D721Med (cell line): ENCODE measurements at regions not wholly inside any gene's neighbourhood (a gene's known extent, or its start where the extent isn't known, plus 50 kb on each side); places are given as distances from the start of the nearest gene placed in this dataset.

Experiments
- DNase-seq: peaks from one replicate; pipeline ENCODE4 v3.0.0; 2011; ENCODE audit warnings: low spot score; ENCODE audit not compliant: insufficient read length
- FAIRE-seq: peaks from 2 replicates; lab custom pipeline; 2011; peaks lifted over from hg19 to GRCh38; lab: Jason Lieb, UNC
- CTCF ChIP-seq: IDR thresholded peaks from 2 replicates; pipeline ENCODE4 v1.5.1; 2012; ENCODE audit warnings: mild to moderate bottlenecking, control low read depth; ENCODE audit not compliant: insufficient read depth; ENCODE audit errors: missing control alignments

- FAIRE-seq (no peak), DNase-seq (no peak)
- no peak for TF ChIP-seq CTCF
Observed at GRCh38 chr13:71274923-71275608, 591.9 kb downstream of the DACH1 start.

DNA sequence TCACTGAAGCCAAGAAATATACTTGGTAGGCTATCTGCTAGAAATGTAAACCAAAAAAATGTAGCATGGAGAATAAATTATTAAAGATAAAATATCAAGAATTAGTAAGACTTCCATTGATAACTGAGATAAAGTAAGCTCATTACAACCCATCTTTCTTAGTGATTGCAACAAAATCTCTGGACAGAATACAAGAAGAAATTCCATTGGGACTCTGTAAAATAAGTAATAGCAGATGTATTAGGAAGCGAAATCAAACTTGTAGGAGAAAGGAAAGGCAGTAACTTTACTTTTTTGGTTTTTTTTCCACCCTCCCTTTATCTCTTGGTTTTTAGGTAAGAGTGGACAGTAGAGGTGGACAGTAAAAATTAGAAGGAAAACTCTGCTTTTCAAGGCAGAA lies 605.7 kb downstream of the DACH1 start:
- TF ChIP-seq CTCF = no peak
- DNase-seq = no peak
- FAIRE-seq = no peak

DNA sequence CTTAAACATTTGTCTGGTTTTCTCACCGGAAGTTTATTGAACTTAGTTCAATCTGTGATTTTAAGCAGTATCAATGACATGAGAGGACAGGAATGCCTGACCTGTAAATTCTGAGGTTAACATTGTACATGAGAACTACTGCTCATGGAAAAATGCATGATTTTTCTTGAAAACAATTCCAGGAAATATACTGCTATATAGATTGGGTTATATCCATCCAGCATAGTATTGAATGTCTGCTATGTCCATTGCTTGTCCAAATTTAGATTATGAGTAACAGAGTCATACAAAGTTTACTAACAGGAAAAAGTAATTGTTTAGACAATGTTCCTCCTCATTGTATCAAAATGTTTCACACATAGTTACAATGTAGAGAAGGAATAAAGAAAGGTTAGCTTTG lies 606.8 kb downstream of the DACH1 start:
- DNase-seq = no peak
- FAIRE-seq = no peak
- TF ChIP-seq CTCF = no peak

- FAIRE-seq = no peak
- DNase-seq = no peak
- TF ChIP-seq CTCF = no peak
Observed at GRCh38 chr13:71255633-71256032, 611.4 kb downstream of the DACH1 start.

DNA sequence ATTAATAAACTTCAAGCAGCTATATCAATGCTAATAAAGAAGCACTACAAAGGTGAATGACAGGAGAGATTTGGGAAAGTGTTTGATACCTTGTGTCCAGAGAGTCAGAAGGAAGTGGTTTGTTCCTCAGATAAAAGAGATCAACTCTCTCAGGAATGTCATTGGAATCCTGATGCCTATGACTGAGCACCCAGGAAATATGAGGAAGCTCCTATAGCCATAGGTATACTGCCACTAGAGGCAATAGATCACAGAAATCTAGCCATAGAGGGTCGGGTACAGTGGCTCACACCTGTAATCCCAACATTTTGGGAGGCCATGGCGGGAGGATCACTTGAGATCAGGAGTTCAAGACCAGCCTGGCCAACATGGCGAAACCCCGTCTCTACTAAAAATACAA lies 612.6 kb downstream of the DACH1 start:
- no peak for DNase-seq
- TF ChIP-seq CTCF = no peak
- no peak for FAIRE-seq

DNA sequence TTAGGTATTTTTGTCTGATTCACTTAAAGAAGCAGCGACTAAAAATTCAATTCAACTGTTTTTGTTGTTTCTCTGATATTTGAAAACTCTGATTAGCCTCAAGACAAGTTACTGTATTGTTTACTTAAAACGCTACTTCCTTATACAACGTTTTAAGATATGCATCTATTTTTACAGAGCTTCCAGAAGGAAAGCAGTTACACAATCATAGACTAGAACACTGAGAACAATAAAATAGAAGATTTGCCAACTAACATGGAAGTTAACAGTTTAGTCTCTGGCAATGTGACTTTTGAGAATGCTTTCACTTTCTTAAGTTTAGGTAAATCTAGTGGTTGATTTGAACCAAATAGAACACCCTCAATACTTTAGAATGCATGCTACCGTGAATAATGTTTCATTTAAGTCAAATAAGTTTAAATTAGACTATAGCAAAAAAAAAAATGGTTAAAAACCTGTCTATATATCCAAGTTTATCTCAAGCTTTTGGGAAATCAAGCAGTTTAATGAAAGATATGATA lies 614.8 kb downstream of the DACH1 start:
- FAIRE-seq = no peak
- no peak for DNase-seq
- TF ChIP-seq CTCF = no peak

- FAIRE-seq = no peak
- no peak for TF ChIP-seq CTCF
Observed at GRCh38 chr13:71251292-71251951, 615.6 kb downstream of the DACH1 start.

More at GRCh38 chr13:71251292-71251951, 615.6 kb downstream of the DACH1 start:
- DNase-seq = no peak
